Epidermal melanocyte (primary cell): ENCODE measurements at regions not wholly inside any gene's neighbourhood (a gene's known extent, or its start where the extent isn't known, plus 50 kb on each side); places are given as distances from the start of the nearest gene placed in this dataset.
"Not testable (repeated sequence)": the region's sequence is repeated elsewhere in the genome, so short reads cannot be mapped to it uniquely, and the experiment has no call there.

Source experiments
- DNase-seq: peaks from one replicate; pipeline ENCODE4 v3.0.0; 2011; ENCODE audit warnings: low spot score; ENCODE audit not compliant: insufficient read length

DNA sequence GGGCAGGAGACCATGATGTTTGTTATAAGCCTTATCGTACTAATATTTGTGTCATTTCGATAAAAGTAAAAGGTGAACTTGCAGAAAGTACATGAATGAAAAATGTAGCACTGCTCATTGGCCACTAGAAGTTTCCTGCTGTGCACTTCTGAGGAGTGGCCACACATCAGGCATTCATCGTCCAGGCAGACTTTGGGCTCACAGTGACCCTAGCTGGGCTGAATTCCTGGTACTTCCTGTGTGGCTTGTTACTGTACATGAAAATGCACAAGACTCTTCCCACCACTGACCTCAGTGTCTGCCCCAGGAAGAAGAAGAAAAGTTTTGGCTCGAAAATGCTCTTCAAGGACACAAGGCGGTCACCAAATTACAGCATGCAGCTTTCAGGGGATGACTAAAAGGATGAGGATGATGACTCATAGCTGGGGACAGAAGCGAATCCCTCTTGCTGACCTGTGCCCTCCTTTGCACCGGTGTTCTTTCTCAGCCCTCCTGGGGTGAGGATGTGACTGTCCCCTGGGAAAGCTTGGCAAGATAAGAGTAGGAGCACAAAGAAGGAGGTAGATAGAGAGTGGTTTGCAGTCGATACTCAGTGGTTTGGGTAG is 252.4 kb upstream of the KAZN start:
- no peak for DNase-seq

DNA sequence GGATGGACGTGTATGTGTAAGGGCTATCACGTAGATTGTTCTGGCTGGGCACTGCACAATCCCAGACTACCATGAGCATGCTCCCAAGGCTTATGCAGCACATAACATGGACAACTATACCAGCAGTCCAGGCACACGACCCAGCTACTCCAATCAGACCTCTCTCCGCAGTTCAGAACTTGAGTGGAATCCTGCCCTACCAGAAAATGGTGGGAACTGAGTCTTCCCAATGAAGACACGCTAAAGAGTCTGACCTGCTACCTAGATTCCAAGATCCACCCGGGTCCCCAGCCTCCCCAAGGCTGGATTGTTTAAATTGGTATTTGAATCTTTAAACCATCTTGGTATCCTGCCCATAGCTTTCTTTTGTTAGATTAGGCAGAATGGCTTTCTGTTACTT is 251.3 kb upstream of the KAZN start:
- DNase-seq, result no peak

DNA sequence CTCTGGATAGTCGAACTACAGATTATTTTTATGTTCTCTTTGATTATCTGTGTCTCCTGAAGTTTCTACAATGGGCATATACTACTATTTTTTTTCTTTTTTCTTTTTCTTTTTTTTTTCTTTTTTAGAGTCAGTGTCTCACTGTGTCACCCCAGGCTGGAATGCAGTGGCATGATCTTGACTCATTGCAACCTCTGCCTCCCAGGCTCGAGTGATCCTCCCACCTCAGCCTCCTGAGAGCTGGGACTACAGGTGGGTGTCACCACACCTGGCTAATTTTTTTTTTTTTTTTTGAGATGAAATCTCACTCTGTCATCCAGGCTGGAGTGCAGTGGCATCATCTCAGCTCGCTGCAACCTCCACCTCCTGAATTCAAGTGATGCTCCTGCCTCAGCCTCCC is 250.7 kb upstream of the KAZN start:
- DNase-seq, result no peak

DNA sequence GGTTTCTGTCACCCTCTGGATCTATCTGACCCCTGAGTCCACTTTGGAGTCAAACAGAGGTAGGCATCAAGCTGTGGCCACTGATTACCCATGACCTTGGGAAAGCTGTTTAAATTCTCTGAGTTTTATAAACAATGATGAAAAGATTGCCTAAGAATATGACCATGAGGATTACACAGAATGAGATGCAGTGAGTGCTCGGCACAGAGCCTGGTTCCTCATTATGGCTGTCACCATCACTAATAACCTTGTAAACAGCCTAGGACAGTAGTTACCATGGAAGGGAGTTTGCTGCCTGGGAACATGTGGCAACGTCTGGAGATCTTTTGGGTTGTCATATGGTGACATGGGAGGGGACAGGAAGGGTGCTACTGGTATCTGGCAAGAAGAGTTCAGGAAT is 248.3 kb upstream of the KAZN start:
- DNase-seq, result no peak

DNA sequence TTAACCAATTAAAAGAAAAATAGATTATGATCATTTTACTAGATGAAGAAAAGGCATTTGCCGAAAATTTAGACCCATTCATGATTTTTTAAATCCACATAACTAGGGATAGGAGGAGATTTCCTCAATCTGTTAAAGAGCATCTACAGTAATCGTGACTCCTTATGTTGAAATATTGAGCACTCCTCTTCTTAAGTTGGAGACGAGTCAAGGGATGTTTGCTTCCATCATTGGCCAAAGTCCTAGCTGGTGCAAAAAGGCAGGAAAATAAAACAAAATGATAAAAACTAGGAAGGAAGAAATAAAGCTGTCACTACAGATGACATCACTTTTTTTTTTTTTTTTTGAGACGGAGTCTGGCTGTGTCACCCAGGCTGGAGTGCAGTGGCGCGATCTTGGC is 245.6 kb upstream of the KAZN start:
- no peak for DNase-seq

DNA sequence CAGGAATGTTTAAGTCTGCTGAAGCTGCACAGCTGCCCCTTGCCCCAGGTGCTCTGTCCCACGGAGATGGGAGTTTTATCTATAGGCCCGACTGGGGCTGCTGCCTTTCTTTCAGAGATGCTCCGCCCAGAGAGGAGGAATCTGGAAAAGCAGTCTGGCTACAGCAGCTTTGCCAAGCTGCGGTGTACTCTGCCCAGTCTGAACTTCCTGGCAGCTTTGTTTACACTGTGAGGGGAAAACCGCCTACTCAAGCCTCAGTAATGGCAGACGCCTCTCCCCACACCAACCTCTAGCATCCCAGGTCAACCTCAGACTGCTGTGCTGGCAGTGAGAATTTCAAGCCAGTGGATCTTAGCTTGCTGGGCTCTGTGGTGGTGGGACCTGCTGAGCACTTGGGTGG is 237.5 kb upstream of the KAZN start:
- DNase-seq, result not testable (repeated sequence)

DNA sequence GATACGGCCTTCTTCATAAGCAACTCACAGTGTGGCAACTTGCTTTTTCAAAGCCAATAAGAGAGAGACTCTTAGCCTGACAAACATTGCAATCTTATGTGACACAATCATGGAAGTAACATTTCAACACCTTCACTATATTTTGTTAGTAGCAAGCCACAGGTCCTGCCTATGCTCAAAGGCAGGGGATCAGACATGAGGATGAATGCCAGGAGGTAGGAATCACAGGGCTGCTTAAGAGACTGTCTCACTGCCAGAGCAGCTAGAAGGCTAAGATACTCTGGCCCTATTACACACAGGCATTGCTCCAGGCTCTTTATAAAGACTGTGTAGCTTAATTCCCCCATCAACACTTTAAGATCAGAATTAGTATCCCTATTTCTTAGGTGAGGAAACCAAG is 236.2 kb upstream of the KAZN start:
- DNase-seq, result no peak

DNA sequence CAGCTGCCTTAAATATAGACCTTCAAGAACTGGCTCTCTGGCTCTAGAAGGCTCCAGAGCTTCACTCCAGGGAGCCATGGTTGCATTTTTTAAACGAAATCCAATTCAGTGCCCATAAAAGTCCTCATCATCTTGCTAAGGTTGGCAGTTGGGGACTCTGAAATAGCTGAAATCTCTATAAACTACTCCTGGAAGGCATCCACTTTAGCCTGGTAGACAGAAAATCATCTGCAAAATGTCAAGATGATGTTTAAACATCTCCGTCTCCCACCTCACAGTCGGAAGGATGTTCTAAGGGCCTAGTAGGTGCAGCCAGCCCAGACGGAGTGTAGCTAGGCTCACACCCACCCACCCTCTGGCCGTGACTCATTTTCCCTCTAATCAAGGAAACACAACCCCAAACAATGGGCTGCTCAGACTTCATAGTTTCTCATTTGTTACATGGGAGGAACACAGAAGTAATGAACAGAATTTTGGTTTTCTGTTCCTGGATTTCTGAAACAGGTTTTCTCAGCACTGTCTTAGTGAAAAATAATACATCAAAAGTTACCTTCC is 235.4 kb upstream of the KAZN start:
- no peak for DNase-seq

DNA sequence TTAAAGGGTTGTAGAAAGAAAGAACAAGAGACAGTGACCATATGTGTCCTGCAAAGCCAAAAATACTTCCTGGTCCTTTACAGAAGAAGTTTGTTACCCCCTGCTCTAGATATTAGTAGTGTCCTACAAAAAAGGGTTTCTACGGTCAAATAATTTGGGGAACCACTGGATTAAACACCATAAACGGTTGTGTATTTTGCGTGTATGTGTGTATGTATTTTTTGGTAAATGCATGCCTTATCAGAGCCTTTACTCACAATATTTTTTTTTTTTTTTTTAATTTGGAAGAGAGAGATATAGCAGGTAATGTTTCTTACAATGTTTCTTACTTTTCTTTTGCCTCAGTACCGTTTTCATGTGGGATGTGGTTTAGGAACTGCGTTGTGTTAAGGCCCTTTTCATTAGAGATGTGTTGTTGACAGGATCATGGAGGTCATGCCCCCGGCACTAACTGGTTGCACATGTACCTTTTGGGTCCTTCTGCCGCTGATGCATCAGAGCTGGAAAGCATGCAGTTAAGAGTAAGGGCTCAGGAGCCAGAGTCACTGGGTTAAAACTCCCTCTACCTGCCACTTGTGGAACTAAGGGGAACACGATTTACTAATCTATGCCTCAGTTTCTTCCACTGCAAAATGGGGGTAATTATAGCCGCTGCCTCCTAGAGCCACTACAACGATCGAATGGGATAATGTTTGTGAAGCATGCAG is 234.6 kb upstream of the KAZN start:
- no peak for DNase-seq

DNA sequence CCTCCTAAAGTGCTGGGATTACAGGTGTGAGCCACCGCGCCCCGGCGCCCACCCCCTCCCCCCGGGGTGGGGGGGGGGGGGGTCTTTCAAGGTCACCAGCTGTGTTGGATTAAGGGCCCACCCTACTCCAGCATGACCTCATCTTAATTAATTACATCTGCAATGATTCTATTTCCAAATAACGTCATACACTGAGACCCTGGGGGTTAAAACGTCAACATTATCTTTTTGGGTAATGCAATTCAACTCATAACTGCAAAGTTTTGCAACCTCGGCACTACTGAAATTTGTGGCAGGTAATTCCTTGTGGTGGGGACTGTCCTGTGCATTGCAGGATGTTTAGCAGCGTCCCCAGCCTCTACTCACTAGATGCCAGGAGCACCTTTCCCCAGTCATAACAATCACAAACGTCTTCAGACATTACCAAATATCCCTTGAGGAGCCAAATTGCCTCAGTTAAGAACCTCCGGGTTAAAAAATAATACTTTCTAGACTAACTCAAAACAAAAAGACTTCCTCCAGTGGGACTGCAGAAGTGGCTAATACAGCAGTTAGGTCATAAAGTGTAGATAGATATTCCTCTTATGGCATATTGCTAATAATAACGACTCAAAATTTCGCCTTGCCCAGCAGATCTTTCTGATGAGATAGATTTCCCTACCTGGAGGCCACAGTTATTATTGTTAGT is 233.0 kb upstream of the KAZN start:
- no peak for DNase-seq

DNA sequence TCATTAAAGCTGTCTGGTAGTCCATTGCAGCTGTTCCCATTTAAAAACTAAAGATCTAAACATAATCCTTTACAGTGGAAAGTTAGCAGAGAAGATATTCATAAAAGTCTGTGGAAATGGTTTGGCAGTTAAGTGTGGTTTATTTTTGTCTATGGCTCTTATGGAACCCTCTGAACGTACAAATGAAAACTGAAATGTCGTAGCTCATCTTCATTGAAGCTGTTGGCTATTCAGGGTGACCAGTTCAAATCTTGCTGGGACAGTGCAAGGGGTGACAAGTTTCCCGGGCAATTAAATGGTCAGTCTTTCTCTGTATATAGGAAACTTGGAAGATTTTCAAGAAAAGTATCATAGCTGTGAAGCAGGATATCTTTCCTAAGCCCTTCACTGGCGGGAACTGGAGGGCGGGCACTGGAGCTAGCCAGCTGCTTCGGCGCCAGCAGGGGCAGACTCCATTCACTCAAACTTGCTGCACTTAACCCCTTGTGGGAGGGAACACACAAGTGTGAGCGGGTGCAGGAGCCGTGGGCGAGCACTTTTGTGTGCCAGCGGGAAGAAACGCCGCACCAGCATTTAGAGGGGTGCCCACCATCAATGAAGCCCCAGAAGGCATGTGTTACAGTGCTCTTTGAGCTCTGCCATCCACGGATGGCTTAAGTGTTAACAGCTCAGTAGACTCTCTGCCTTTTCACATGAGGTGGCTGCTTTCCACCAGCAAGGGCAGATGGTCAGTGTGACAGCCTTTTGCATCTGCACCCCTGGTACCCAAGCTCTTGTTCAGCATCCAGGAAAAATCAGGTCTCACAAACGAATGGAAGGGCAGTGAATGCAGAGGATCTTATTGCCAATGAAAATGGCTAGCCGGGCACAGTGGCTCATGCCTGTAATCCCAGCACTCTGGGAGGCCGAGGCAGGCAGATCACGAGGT is 232.1 kb upstream of the KAZN start:
- no peak for DNase-seq

DNA sequence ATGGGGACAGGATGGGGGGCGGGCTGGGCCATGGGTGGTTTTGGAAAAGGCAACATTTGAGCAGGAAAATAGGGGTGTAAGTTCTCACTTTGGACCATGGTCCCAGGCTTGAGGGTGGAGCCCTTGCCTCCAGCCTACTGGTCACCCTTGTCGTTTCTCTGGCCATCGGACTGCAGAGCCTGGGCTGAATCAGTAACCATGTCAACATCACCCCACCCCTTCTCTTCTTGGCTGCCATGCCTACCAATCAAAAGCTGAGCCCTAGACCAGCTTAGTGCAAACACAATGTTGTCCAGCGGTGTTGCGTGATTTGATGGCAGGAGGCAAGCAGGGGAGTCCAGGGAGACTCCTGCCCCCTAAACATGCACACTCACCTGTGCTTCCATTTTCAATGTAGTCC is 231.0 kb upstream of the KAZN start:
- DNase-seq, result no peak

DNA sequence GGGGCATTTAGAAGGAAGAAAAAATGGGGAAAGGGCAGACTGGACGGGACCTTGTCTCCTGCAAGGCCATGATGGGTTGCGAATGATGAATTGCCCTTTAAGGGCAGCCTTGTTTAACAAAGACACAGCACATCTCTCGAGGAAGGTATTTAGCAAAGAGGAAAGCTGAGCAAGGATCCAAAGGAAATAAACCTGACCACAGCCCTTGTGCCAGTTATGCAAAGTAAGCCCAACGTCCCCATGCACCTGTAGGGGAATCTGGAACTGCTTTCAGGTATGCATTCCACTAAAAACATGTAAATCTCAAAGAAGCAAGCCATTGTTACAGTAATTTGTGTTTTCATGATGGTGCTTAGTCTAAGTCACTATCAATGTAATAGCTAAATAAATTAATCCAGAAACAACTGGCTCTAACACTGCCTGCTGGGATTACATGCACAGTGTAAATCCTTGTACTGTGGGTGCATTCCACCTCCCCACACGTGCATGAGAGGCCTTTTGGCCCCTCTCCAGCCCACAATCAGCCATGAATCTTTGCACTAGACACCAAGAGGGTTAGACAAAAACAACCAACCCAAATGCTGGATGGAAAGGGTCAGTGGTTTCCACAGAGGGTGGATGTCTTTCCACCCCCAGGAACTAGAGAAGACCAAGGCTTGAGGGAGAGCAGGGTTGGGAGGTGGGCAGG is 228.8 kb upstream of the KAZN start:
- DNase-seq, result no peak

DNA sequence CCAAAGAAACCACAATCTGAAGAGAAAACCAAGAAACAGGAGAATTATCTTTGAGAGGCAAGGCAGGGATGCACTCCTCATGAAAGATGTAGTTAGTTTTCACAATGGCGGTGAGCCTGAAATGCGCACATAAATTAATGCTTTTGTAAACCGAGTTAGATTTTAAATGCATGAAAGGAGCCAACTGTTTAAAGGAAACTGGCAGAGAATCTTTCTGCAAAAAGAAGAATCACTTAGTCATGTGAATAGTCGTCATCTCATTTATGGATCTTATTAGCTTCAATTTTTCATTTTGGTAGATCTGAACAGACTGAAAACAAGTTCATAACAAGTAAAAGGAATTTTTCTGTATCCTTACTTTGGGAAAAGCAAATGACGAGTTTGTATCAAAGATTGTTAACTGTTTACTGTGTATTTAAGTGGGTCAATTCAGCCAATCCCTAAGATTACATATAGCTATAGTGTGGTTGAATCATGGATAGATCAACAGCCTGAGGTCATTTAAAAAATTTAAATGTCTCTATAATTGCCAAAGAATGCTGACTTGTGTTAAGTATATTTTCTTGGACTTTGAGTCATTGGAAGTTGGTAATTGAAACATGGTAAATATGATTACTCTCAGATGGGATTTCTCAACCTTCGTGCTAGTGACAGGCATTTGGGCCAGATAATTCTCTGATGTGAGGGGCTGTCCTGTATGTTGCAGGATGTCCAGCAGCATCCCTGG is 226.6 kb upstream of the KAZN start:
- no peak for DNase-seq

DNA sequence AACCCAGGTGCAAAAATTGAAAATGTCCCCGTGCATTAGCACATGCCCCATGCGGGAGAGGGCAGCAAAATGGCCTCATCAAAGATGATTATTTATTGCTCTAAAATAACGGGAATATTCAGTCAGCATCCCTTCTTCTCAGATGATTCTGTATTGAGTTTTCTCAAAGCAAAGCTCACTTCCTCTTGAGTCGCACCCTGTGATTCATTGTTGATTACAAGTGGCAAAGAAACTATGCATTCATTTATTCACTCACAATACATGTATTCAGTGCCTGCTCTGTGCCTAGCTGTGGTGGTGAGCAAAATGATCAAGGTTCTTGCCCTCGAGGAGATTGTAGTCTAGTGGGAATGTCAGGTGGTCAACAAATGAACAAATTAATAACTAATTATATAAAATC is 226.0 kb upstream of the KAZN start:
- DNase-seq, result no peak

DNA sequence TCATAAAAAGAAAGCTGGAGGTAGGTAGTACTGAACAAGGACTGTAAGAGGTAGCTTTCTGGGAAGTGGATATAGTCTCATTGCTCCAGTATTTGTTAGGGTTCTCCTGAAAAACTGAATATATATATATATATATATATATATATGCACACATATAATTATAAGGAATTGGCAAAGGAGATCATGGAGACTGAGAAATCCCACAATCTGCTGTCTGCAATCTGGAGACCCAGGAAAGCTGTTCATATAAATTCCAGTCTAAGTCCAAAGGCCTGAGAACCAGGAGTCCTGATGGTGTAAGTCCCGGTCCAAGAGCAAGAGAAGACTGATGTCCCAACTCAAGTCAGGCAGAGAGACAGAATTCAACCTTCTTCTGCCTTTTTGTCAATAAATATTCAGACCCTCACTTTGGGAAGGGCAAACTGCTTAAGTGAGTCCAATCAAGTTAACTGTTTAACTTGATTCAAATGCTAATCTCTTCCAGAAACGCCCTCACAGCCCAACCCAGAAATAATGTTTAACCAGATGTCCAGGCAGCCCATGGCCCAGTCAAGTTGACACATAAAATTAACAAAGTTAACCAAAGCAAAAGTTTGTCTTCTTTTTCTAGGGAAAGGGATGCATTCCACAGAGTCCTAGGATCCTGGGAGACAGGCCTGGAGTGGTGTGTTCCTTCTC is 225.3 kb upstream of the KAZN start:
- no peak for DNase-seq

DNA sequence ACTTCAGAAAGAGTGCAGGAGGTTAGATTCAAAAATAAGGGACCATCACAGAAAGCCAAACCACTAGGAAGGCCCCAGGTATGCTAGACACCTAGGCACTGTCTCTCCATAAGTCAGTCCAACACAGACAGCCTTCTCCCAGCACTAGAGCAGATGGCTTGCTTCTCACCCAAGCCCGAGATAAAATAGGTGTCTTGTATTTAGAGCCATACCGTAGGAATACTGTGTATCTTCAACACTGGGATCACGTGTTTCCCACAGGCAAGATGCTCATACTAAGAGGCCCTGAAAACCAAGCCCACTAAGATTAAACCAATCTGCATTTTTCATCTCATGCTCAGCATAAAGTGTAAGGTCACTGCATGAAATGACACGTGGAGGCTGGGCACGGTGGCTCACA is 223.3 kb upstream of the KAZN start:
- DNase-seq, result no peak

DNA sequence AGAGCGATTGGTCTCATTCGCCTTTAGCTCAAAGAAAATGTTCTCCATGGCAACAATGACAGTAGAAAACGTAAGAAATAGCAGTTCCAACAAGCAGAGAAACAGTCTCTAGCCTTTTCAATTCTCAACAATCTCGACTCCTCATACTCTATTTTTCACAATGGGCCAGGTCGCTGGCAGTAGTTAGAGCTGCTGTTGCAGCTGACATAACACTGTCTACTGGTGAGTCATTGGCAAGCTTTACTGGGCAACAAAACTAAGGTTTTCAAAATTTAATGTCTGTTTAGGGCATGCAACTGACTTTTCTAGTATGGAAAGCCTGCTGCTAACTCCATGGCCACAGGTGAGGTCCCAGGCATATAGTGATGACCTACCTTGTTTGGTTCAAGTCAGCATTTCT is 221.1 kb upstream of the KAZN start:
- DNase-seq, result no peak

DNA sequence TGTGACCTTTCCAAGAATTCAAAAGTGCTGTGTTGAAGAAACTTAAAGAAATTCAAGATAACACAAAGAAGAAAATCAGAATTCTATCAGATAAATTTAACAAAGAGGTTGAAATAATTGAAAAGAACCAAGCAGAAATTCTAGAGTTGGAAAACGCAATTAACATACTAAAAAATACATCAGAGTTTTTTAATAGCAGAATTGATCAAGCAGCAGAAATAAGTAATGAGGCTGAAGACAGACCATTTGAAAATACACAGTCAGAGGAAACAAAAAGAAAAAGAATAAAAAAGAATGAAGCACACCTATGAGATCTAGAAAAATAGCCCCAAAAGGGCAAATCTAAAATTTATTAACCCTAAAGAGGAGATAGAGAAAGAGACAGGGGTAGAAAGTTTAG is 218.1 kb upstream of the KAZN start:
- DNase-seq, result no peak

DNA sequence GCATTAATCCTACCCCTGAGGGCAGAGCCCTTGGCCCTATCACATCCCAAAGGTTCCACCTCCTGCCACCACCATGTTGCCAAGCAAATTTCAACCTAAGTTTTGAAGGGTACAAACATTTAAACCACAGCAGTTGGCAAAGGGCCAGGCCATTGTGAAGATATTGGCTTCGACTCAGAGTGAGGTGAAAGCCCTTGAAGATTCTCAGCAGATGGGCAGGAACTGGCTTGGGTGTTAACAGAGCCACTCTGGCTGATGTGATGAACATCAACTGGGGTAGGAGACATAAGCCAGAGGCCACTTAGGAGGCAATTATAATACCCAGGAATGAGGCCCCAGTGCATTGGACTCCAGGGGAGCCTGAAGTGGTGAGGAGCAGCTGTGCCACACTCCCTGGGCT is 207.7 kb upstream of the KAZN start:
- no peak for DNase-seq
